GM12878 (cell line): ENCODE measurements at regions not wholly inside any gene's neighbourhood (a gene's known extent, or its start where the extent isn't known, plus 50 kb on each side); places are given as distances from the start of the nearest gene placed in this dataset. TPM values are rescaled to one million over a fixed set of nuclear protein-coding genes. Genes with fewer than 3 reads are reported as not detected.

Experiments
- ATAC-seq: fragments of 200-7000 bp; cut with Tn5 transposase; 3 replicates; pipeline ENCODE4 v1.9.1; 2020; ENCODE audit warnings: mild to moderate bottlenecking, moderate library complexity
- BruUV-seq: library from RNA; stranded (reverse); fragments of 400-500 nt; replicated peaks from 2 replicates; lab custom pipeline; 2021; lab: Mats Ljungman, UMichigan
- CTCF ChIA-PET: fragments of 300-600 bp; sonication (Branson Sonifier 250); formaldehyde crosslinking; extraction: SDS; loops from one replicate; lab custom pipeline; 2021; ENCODE audit warnings: inconsistent platforms; lab: Yijun Ruan, JAX
- POLR2A ChIA-PET: fragments of 350-600 bp; formaldehyde crosslinking; extraction: SDS; loops from one replicate; lab custom pipeline; 2021; ENCODE audit warnings: inconsistent platforms; lab: Charles Lee
- RAD21 ChIA-PET: fragments of 300-600 bp; sonication (Branson Sonifier 250); formaldehyde crosslinking; loops from one replicate; lab custom pipeline; 2023; ENCODE audit warnings: antibody characterized with exemption; ENCODE audit not compliant: unreplicated experiment; lab: Charles Lee
- SMC1A ChIA-PET: fragments of 300-600 bp; sonication (Branson Sonifier 250); formaldehyde crosslinking; loops from one replicate; lab custom pipeline; 2023; ENCODE audit not compliant: unreplicated experiment, uncharacterized antibody; lab: Charles Lee
- DNase-seq: peaks from one replicate; pipeline ENCODE4 v3.0.0-alpha.2; 2011; ENCODE audit warnings: low read depth, low spot score
- FAIRE-seq: peaks from 3 replicates; lab custom pipeline; 2011; peaks lifted over from hg19 to GRCh38; lab: Jason Lieb, UNC
- H2AFZ ChIP-seq: 2 replicates; pipeline ENCODE4 v1.6.0; 2011; ENCODE audit warnings: low read depth, low read length, control low read depth; ENCODE audit not compliant: control insufficient read depth
- H3K27ac ChIP-seq: 2 replicates; pipeline ENCODE4 v1.5.1; 2011; ENCODE audit warnings: control low read depth; ENCODE audit not compliant: control insufficient read depth, insufficient read depth
- H3K27me3 ChIP-seq, 2 experiments: replicated peaks in 1 of 2; 2 replicates each; pipeline versions ENCODE4 v1.6.0 to v1.6.1; 2011; ENCODE audit warnings: low read length in 1 of 2; ENCODE audit not compliant: control insufficient read depth in 2 of 2, insufficient read depth in 2 of 2
- H3K36me3 ChIP-seq, 2 experiments: 2 replicates each; pipeline ENCODE4 v1.5.1; 2011; ENCODE audit warnings: low read length in 1 of 2; ENCODE audit not compliant: control insufficient read depth in 2 of 2, insufficient read depth in 2 of 2
- H3K4me1 ChIP-seq: 2 replicates; pipeline ENCODE4 v1.6.1; 2011; ENCODE audit warnings: mild to moderate bottlenecking, low read length, moderate library complexity, mixed read lengths; ENCODE audit not compliant: control insufficient read depth, insufficient read depth
- H3K4me2 ChIP-seq: 2 replicates; pipeline ENCODE4 v1.6.0; 2011; ENCODE audit warnings: control low read depth; ENCODE audit not compliant: control insufficient read depth, insufficient read depth
- H3K4me3 ChIP-seq: fragments of 200-600 bp; sonication (generic); 2 replicates; pipeline ENCODE4 v1.5.1; 2016
- H3K79me2 ChIP-seq: 2 replicates; pipeline ENCODE4 v1.6.0; 2011; ENCODE audit warnings: low read length; ENCODE audit not compliant: control insufficient read depth, insufficient read depth
- H3K9ac ChIP-seq: 2 replicates; pipeline ENCODE4 v1.8.0; 2011; ENCODE audit warnings: low read length, control low read depth, mixed read lengths; ENCODE audit not compliant: control insufficient read depth, insufficient read depth
- H3K9me3 ChIP-seq: replicated peaks from 3 replicates; pipeline ENCODE4 v1.5.1; 2011; ENCODE audit warnings: mild to moderate bottlenecking, low read length; ENCODE audit not compliant: control insufficient read depth, insufficient read depth
- H4K20me1 ChIP-seq: 2 replicates; pipeline ENCODE4 v1.6.0; 2011; ENCODE audit not compliant: control insufficient read depth, insufficient read depth
- ASH2L ChIP-seq: fragments of 300-600, 200-600 bp; sonication (generic); IDR thresholded peaks from 2 replicates; pipeline ENCODE4 v1.6.1; 2017; ENCODE audit warnings: low read depth, mild to moderate bottlenecking, borderline replicate concordance
- FOXM1 ChIP-seq: IDR thresholded peaks from 2 replicates; pipeline ENCODE4 v1.6.1; 2012; ENCODE audit warnings: low read depth, mild to moderate bottlenecking, inconsistent platforms, low read length, moderate library complexity
- IKZF1 ChIP-seq: fragments of 450-650 bp; conservative IDR thresholded peaks from 2 replicates; pipeline ENCODE4 v1.6.1; 2017; ENCODE audit warnings: antibody characterized with exemption, mild to moderate bottlenecking
- IKZF2 ChIP-seq, 2 experiments: fragments of 450-650 bp; IDR thresholded peaks; 2 replicates each; pipeline ENCODE4 v1.6.1; 2017; ENCODE audit warnings: mild to moderate bottlenecking in 2 of 2, moderate library complexity in 2 of 2
- JUNB ChIP-seq: IDR thresholded peaks from 2 replicates; pipeline ENCODE4 v1.6.1; 2016; ENCODE audit warnings: antibody characterized with exemption, mild to moderate bottlenecking
- RELA ChIP-seq: fragments of 450-650 bp; IDR thresholded peaks from 2 replicates; pipeline ENCODE4 v1.8.0; 2014; ENCODE audit warnings: borderline replicate concordance; ENCODE audit not compliant: partially characterized antibody
- SREBF1 ChIP-seq: IDR thresholded peaks from 2 replicates; pipeline ENCODE4 v1.6.1; 2012; ENCODE audit warnings: mild to moderate bottlenecking, low read length
- ZNF274 ChIP-seq: IDR thresholded peaks from one replicate; pipeline ENCODE4 v1.8.0; 2011; ENCODE audit not compliant: insufficient read length, insufficient read depth
- in situ Hi-C: fragments of 300-500 bp; cut with MboI; formaldehyde crosslinking; loops from 9 replicates; pipeline ENCODE4 v1.14.3; 2018; ENCODE audit warnings: mixed read lengths
- intact Hi-C: fragments of 100-400 bp; cut with micrococcal nuclease; formaldehyde crosslinking; loops from one replicate; pipeline ENCODE4 v1.14.2; 2022; ENCODE audit not compliant: unreplicated experiment
- small RNA-seq: library from RNA; depleted of rRNA; stranded (forward); fragments of <200 nt; gene quantifications from one replicate; pipeline ENCODE3, GENCODE V24; 2014

GRCh38 chrX:96246436-96246835 is 438.2 kb upstream of the DIAPH2 start:
- no peaks in the 10 kb centered on the region for H3K4me1 ChIP-seq
- no peak for ATAC-seq
- no peak overlapping the region for H3K27ac ChIP-seq
- no peak for FAIRE-seq
- BruUV-seq, result no TSS peak
- H3K4me3 ChIP-seq, result no peak overlapping the region
- SMC1A ChIA-PET, result no interaction called here
- no peak overlapping the region for H3K4me2 ChIP-seq
- no peak overlapping the region for H2AFZ ChIP-seq
- CTCF ChIA-PET, result no interaction called here
- POLR2A ChIA-PET, result no interaction called here
- no peaks in the 10 kb centered on the region for H4K20me1 ChIP-seq
- no peak overlapping the region for H3K9ac ChIP-seq
- in situ Hi-C loops (no loop called here), intact Hi-C loops (no loop called here)
- no peaks in the 10 kb centered on the region for H3K79me2 ChIP-seq
- TF ChIP-seq IKZF2 (IDR thresholded peaks at IDR 0.05) (no peak), RELA (no peak), ZNF274 (no peak), IKZF1 (no peak), FOXM1 (no peak), JUNB (no peak), SREBF1 (no peak), ASH2L (no peak)
- no peaks in the 10 kb centered on the region for H3K9me3 ChIP-seq
- no peaks in the 10 kb centered on the region for H3K27me3 ChIP-seq
- H3K36me3 ChIP-seq, result no peaks in the 10 kb centered on the region
- RAD21 ChIA-PET, result no interaction called here
- DNase-seq, result no peak

Small RNA genes in the stretch of these regions (small RNA-seq; reads per million reads assigned to genes)
- gene AL022161.1 (not detected), gene RN7SL379P (not detected), gene RNA5SP510 (not detected), gene RPS29P28 (not detected)
